ENCODE measurements at regions not wholly inside any gene's neighbourhood (a gene's known extent, or its start where the extent isn't known, plus 50 kb on each side); places are given as distances from the start of the nearest gene placed in this dataset.
"Not testable (repeated sequence)": the region's sequence is repeated elsewhere in the genome, so short reads cannot be mapped to it uniquely, and the experiment has no call there.

GRCh38 chr6:77178821-77179220 lies 284.5 kb downstream of the HTR1B start:
- no peak for DNase-seq

- no peak for DNase-seq
Observed at GRCh38 chr6:77177470-77177869, 285.8 kb downstream of the HTR1B start.

GRCh38 chr6:77173472-77174074 lies 289.7 kb downstream of the HTR1B start:
- DNase-seq = no peak

GRCh38 chr6:77172578-77172977 lies 290.7 kb downstream of the HTR1B start:
- no peak for DNase-seq

GRCh38 chr6:77159730-77160129 lies 303.6 kb downstream of the HTR1B start:
- DNase-seq = no peak

GRCh38 chr6:77151241-77151640 lies 312.1 kb downstream of the HTR1B start:
- no peak for DNase-seq

- DNase-seq = no peak
Observed at GRCh38 chr6:77150736-77151135, 312.6 kb downstream of the HTR1B start.

- no peak for DNase-seq
Observed at GRCh38 chr6:77145244-77145643, 318.0 kb downstream of the HTR1B start.

GRCh38 chr6:77143659-77144447 lies 319.4 kb downstream of the HTR1B start:
- DNase-seq = no peak

- no peak for DNase-seq
Observed at GRCh38 chr6:77136086-77136485, 327.2 kb downstream of the HTR1B start.

- no peak for DNase-seq
Observed at GRCh38 chr6:77133031-77133430, 330.3 kb downstream of the HTR1B start.

GRCh38 chr6:77131426-77131825 lies 331.9 kb downstream of the HTR1B start:
- no peak for DNase-seq

GRCh38 chr6:77124604-77125003 lies 338.7 kb downstream of the HTR1B start:
- no peak for DNase-seq

GRCh38 chr6:77123527-77123926 lies 339.8 kb downstream of the HTR1B start:
- DNase-seq = no peak

GRCh38 chr6:77106992-77107391 lies 356.3 kb downstream of the HTR1B start:
- no peak for DNase-seq

GRCh38 chr6:77105091-77105490 lies 358.2 kb downstream of the HTR1B start:
- DNase-seq = no peak

GRCh38 chr6:77097940-77098339 lies 365.4 kb downstream of the HTR1B start:
- no peak for DNase-seq

- DNase-seq = no peak
Observed at GRCh38 chr6:77095936-77096627, 367.2 kb downstream of the HTR1B start.

GRCh38 chr6:77094821-77095220 lies 368.5 kb downstream of the HTR1B start:
- no peak for DNase-seq

- DNase-seq = no peak
Observed at GRCh38 chr6:77092971-77093370, 370.3 kb downstream of the HTR1B start.

- DNase-seq = no peak
Observed at GRCh38 chr6:77089776-77090175, 373.5 kb downstream of the HTR1B start.

- not testable (repeated sequence) for DNase-seq
Observed at GRCh38 chr6:77087794-77088318, 375.4 kb downstream of the HTR1B start.

GRCh38 chr6:77074037-77074713 lies 389.1 kb downstream of the HTR1B start:
- DNase-seq = no peak

Measured in skin of body (tissue), 1 donor.